OCI-LY3 (cell line): ENCODE measurements at regions not wholly inside any gene's neighbourhood (a gene's known extent, or its start where the extent isn't known, plus 50 kb on each side); places are given as distances from the start of the nearest gene placed in this dataset.

Experiments
- EZH2phosphoT487 ChIP-seq: fragments of 200-600 bp; shearing (Covaris generic); IDR thresholded peaks from 2 replicates; pipeline ENCODE4 v1.6.1; 2018; ENCODE audit warnings: antibody characterized with exemption, mixed run types, low read depth
- TF ChIP-seq, protein P1 (sequence below): fragments of 200-600, 300-600 bp; sonication (generic); IDR thresholded peaks from 2 replicates; pipeline ENCODE4 v1.5.1; 2014; ENCODE audit warnings: antibody characterized with exemption, low read length, low read depth

DNA sequence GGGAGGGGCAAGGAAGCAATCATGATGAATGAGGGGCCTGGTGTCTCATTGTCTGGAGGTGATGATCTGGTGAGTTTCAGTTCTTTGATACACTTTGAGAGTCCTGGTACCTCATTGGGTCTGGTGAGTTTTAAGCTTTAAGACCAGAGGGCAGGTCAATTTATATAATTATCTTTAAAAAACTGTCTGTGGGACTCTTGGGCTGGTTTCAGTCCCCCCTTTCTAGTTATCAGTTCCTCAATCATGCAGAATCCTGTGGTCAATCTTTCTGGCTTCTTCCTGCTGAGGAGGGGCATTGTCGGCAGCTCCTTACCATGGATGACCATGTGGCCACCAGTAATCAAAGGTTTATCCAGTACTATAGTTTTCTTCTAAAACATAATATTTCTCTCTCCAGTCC lies 789.1 kb downstream of the PCDH18 start:
- TF ChIP-seq, protein P1, sequence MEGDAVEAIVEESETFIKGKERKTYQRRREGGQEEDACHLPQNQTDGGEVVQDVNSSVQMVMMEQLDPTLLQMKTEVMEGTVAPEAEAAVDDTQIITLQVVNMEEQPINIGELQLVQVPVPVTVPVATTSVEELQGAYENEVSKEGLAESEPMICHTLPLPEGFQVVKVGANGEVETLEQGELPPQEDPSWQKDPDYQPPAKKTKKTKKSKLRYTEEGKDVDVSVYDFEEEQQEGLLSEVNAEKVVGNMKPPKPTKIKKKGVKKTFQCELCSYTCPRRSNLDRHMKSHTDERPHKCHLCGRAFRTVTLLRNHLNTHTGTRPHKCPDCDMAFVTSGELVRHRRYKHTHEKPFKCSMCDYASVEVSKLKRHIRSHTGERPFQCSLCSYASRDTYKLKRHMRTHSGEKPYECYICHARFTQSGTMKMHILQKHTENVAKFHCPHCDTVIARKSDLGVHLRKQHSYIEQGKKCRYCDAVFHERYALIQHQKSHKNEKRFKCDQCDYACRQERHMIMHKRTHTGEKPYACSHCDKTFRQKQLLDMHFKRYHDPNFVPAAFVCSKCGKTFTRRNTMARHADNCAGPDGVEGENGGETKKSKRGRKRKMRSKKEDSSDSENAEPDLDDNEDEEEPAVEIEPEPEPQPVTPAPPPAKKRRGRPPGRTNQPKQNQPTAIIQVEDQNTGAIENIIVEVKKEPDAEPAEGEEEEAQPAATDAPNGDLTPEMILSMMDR = no peak
- TF ChIP-seq EZH2phosphoT487 = no peak
